Cardiac fibroblast (primary cell): ENCODE measurements at regions not wholly inside any gene's neighbourhood (a gene's known extent, or its start where the extent isn't known, plus 50 kb on each side); places are given as distances from the start of the nearest gene placed in this dataset.
A peak's percentile ranks its signal among the peaks of the same experiment; 100 is the strongest.

Experiments used
- DNase-seq, 2 donors: peaks; one replicate each; pipeline versions ENCODE4 v3.0.0 to v3.0.0-alpha.2; 2010; ENCODE audit warnings: low read depth in 2 of 2
- H3K4me3 ChIP-seq, 2 donors: replicated peaks in 1 of 2; 1 replicate in 1 of 2; 2 replicates in 1 of 2; pipeline ENCODE4 v1.5.1; 2011; ENCODE audit warnings: low read depth in 2 of 2, low read length in 2 of 2, mild to moderate bottlenecking in 2 of 2, moderate library complexity in 1 of 2
- CTCF ChIP-seq: IDR thresholded peaks from one replicate; pipeline ENCODE4 v1.5.1; 2011; ENCODE audit warnings: low read depth, mild to moderate bottlenecking, low read length, inconsistent platforms

GRCh38 chr2:196372811-196373664 lies 201.7 kb upstream of the STK17B start:
- no peak overlapping the region for H3K4me3 ChIP-seq
- TF ChIP-seq CTCF = no peak
- peak; percentile 45 to 66 for DNase-seq

- H3K4me3 ChIP-seq = no peak overlapping the region
- no peak for TF ChIP-seq CTCF
- DNase-seq = peak; percentile 57 to 64
These were observed 205.9 kb upstream of the STK17B start for GRCh38 chr2:196376984-196377877.

- no peak overlapping the region for H3K4me3 ChIP-seq
- no peak for DNase-seq
- no peak for TF ChIP-seq CTCF
These were observed 208.2 kb upstream of the STK17B start for GRCh38 chr2:196379600-196379999.

- no peak for TF ChIP-seq CTCF
- no peak for DNase-seq
- no peak overlapping the region for H3K4me3 ChIP-seq
These were observed 208.7 kb upstream of the STK17B start for GRCh38 chr2:196380098-196380497.

GRCh38 chr2:196380575-196380974 lies 209.2 kb upstream of the STK17B start:
- DNase-seq = no peak
- no peak for TF ChIP-seq CTCF
- no peak overlapping the region for H3K4me3 ChIP-seq

GRCh38 chr2:196381464-196381863 lies 210.1 kb upstream of the STK17B start:
- no peak for TF ChIP-seq CTCF
- DNase-seq = no peak

More at GRCh38 chr2:196381464-196381863, 210.1 kb upstream of the STK17B start:
- no peak overlapping the region for H3K4me3 ChIP-seq
